SHP77 (cell line): ENCODE measurements at regions not wholly inside any gene's neighbourhood (a gene's known extent, or its start where the extent isn't known, plus 50 kb on each side); places are given as distances from the start of the nearest gene placed in this dataset.

Experiments
- DNase-seq, 2 experiments: peaks; one replicate each; lab custom pipeline; 2025; lab: John Stamatoyannopoulos, UW

GRCh38 chr10:78516756-78517155 is 483.1 kb downstream of the RPS24 start:
- no peak for DNase-seq

GRCh38 chr10:78518224-78518623 is 484.6 kb downstream of the RPS24 start:
- DNase-seq = no peak

- DNase-seq = peak in 1 of 2 experiments; percentile 7
These were observed 487.2 kb downstream of the RPS24 start for GRCh38 chr10:78520737-78521430.

- DNase-seq = no peak
These were observed 489.8 kb downstream of the RPS24 start for GRCh38 chr10:78523453-78523852.

GRCh38 chr10:78524342-78524741 is 490.7 kb downstream of the RPS24 start:
- no peak for DNase-seq

- peak in 1 of 2 experiments; percentile 32 for DNase-seq
These were observed 491.3 kb downstream of the RPS24 start for GRCh38 chr10:78524941-78525340.

GRCh38 chr10:78526347-78526746 is 492.7 kb downstream of the RPS24 start:
- no peak for DNase-seq

GRCh38 chr10:78527296-78527695 is 493.6 kb downstream of the RPS24 start:
- no peak for DNase-seq

GRCh38 chr10:78528749-78529204 is 495.1 kb downstream of the RPS24 start:
- DNase-seq = peak; percentile 89

GRCh38 chr10:78529262-78529661 is 495.6 kb downstream of the RPS24 start:
- DNase-seq = peak; percentile 46 to 65

- DNase-seq = no peak
These were observed 497.4 kb downstream of the RPS24 start for GRCh38 chr10:78531088-78531487.

GRCh38 chr10:78532480-78533042 is 498.9 kb downstream of the RPS24 start:
- DNase-seq = no peak

- no peak for DNase-seq
These were observed 499.4 kb downstream of the RPS24 start for GRCh38 chr10:78533098-78533497.

GRCh38 chr10:78533776-78534175 is 500.1 kb downstream of the RPS24 start:
- no peak for DNase-seq

GRCh38 chr10:78535716-78536218 is 502.1 kb downstream of the RPS24 start:
- DNase-seq = no peak

GRCh38 chr10:78537018-78537417 is 503.4 kb downstream of the RPS24 start:
- DNase-seq = no peak

- DNase-seq = no peak
These were observed 505.6 kb downstream of the RPS24 start for GRCh38 chr10:78539247-78539766.

- DNase-seq = no peak
These were observed 506.9 kb downstream of the RPS24 start for GRCh38 chr10:78540355-78541076.

- no peak for DNase-seq
These were observed 507.9 kb downstream of the RPS24 start for GRCh38 chr10:78541481-78542140.

GRCh38 chr10:78542141-78542489 is 508.5 kb downstream of the RPS24 start:
- no peak for DNase-seq

GRCh38 chr10:78542521-78542920 is 508.9 kb downstream of the RPS24 start:
- no peak for DNase-seq

- no peak for DNase-seq
These were observed 509.5 kb downstream of the RPS24 start for GRCh38 chr10:78543031-78543748.
